ENCODE measurements at regions not wholly inside any gene's neighbourhood (a gene's known extent, or its start where the extent isn't known, plus 50 kb on each side); places are given as distances from the start of the nearest gene placed in this dataset.

- TF ChIP-seq CTCF (IDR thresholded peaks at IDR 0.05) (no peak), EP300 (IDR thresholded peaks at IDR 0.05) (no peak), POLR2A (IDR thresholded peaks at IDR 0.05; ENCODE audit: low read depth) (no peak)
Observed at GRCh38 chr3:36201546-36201945, 178.8 kb upstream of the STAC start.

Data from esophagus muscularis mucosa (tissue), 4 donors.